Psoas muscle (tissue), 7 donors: ENCODE measurements at regions not wholly inside any gene's neighbourhood (a gene's known extent, or its start where the extent isn't known, plus 50 kb on each side); places are given as distances from the start of the nearest gene placed in this dataset.
A peak's percentile ranks its signal among the peaks of the same experiment; 100 is the strongest.

Experiments
- ATAC-seq, 4 donors: fragments of 200-7000 bp; cut with Tn5 transposase; one replicate each; pipeline ENCODE4 v1.9.1; 2020; ENCODE audit warnings: moderate library complexity in 3 of 4, mild to moderate bottlenecking in 2 of 4
- DNase-seq, 2 donors: peaks; one replicate each; pipeline ENCODE4 v3.0.0-alpha.2; 2020
- H3K27ac ChIP-seq: fragments of 200-600 bp; one replicate; pipeline ENCODE4 v1.8.0; 2022
- H3K27me3 ChIP-seq, 3 donors: fragments of 200-600 bp in 1 of 3; one replicate each; pipeline versions ENCODE4 v1.6.1 to v1.8.0; 2013 to 2022; ENCODE audit warnings: low read length in 2 of 3, mild to moderate bottlenecking in 2 of 3, moderate library complexity in 1 of 3; ENCODE audit not compliant: insufficient read depth in 3 of 3
- H3K36me3 ChIP-seq, 2 donors: fragments of 200-600 bp in 1 of 2; one replicate each; pipeline versions ENCODE4 v1.6.1 to v1.8.0; 2013 to 2022; ENCODE audit warnings: low read depth in 1 of 2, mild to moderate bottlenecking in 1 of 2, moderate library complexity in 1 of 2; ENCODE audit not compliant: insufficient read depth in 1 of 2
- H3K4me1 ChIP-seq: fragments of 200-600 bp; one replicate; pipeline ENCODE4 v1.8.0; 2022
- H3K4me3 ChIP-seq: fragments of 200-600 bp; one replicate; pipeline ENCODE4 v1.8.0; 2022; ENCODE audit warnings: mild to moderate bottlenecking
- H3K9me3 ChIP-seq: fragments of 200-600 bp; one replicate; pipeline ENCODE4 v1.8.0; 2022
- WGBS, 3 donors: extraction: QIAGEN DNeasy Blood & Tissue Kit; methylation state at CpG; one replicate each; pipeline versions ENCODE4 v1.1.6 to v1.1.7; 2013; 5-methylcytosine and 5-hydroxymethylcytosine counted together
- intact Hi-C, 2 donors: fragments of 100-400 bp; cut with DNase I; formaldehyde crosslinking; loops; one replicate each; pipeline versions ENCODE4 v1.11.0 to v1.14.2; 2022
- TF ChIP-seq, protein P1 (sequence below): fragments of 200-600 bp; IDR thresholded peaks from one replicate; pipeline ENCODE4 v1.8.0; 2022; ENCODE audit warnings: antibody characterized with exemption
- donor health status: healthy with polysubstance abuse.
- donor health status: DM: no; HTN: no; CAD: no; lungs with moderate emphysema.
- donor health status: Bipolar disorder and iron deficiency.
- donor health status: healthy.
- donor health status: DM: yes; HTN: yes; CAD: no.
- donor health status: DM: no; HTN: no; CAD: no.
- donor health status: DM: yes; HTN: yes; CAD: no.

DNA sequence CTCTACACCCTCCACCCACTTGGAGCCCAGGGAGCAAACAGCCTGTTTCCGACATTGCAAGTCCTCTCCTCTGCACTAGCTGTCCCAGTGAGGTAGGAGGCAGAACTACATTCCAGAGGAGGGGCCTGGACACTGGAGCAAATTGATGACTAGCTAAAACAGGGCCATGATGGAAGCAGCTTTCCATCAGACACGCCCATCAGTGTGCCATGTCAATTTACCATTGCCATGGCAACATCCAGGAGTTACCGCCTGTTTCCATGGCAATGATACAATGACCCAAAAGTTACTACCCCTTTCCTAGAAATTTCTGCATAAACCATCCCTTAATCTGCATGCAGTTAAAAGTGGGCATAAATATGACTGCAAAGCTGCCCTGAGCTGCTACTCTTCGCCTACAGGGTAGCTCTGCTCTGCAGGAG, 647.1 kb downstream of the PTPRU start:
- intact Hi-C loops, result no loop called here
- Histone ChIP-seq H3K36me3 (no peaks in the 10 kb centered on the region), H3K27me3 (no peaks in the 10 kb centered on the region), H3K9me3 (no peaks in the 10 kb centered on the region), H3K4me3 (no peak overlapping the region), H3K27ac (no peak overlapping the region), H3K4me1 (no peaks in the 10 kb centered on the region)
- TF ChIP-seq, protein P1, sequence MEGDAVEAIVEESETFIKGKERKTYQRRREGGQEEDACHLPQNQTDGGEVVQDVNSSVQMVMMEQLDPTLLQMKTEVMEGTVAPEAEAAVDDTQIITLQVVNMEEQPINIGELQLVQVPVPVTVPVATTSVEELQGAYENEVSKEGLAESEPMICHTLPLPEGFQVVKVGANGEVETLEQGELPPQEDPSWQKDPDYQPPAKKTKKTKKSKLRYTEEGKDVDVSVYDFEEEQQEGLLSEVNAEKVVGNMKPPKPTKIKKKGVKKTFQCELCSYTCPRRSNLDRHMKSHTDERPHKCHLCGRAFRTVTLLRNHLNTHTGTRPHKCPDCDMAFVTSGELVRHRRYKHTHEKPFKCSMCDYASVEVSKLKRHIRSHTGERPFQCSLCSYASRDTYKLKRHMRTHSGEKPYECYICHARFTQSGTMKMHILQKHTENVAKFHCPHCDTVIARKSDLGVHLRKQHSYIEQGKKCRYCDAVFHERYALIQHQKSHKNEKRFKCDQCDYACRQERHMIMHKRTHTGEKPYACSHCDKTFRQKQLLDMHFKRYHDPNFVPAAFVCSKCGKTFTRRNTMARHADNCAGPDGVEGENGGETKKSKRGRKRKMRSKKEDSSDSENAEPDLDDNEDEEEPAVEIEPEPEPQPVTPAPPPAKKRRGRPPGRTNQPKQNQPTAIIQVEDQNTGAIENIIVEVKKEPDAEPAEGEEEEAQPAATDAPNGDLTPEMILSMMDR, result no peak
- 77 to 81% (median 78%) methylated on average over 4 of the region's 4 CpGs for WGBS, 3 donors
- ATAC-seq (no peak), DNase-seq (no peak)

DNA sequence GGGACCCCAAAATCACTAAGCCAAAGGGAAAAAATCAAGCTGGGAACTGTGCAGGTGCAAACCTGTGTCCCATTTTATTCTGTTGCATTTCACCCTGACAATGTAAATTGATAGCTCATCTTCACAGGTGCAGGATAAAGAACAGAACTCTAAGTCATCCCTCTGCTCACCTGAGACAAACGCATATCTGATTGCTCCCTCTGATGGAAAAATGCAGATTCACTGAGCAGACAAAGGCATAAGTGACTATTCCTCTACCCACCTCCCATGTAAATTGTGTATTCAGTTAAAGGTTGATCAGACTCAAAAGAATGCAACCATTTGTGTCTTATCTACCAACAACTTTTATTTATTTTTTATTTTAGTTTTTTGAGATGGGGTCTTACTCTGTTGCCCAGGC, 644.2 kb downstream of the PTPRU start:
- H3K9me3 ChIP-seq, result no peaks in the 10 kb centered on the region
- no peaks in the 10 kb centered on the region for H3K27me3 ChIP-seq
- no peaks in the 10 kb centered on the region for H3K36me3 ChIP-seq
- no peak overlapping the region for H3K27ac ChIP-seq
- DNase-seq (no peak), ATAC-seq (no peak)
- peaks cover 11% of the 10 kb centered on the region for H3K4me1 ChIP-seq
- WGBS, 3 donors, result 61 to 73% (median 63%) methylated on average over 1 of the region's 1 CpG
- intact Hi-C loops, result no loop called here
- TF ChIP-seq, protein P1, result no peak
- no peak overlapping the region for H3K4me3 ChIP-seq

DNA sequence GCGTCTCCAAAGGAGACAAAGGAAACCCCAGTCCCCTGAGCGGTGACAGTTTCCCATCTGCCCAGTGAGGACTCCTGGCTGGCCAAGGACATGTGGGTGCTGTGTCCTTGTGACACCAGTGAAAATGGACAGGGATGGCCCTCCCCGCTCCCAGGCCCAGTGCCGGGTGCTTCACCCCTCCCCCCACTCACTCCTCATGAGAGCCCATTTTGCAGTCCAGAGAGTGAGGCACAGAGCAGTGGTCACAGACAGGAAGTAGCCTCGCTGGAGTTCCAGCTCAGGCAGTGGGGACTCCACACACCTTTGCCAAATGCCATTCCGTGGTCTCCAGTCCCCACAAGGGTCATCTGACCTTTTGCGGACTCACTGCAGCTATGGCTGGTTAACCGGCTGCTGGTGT, 642.9 kb downstream of the PTPRU start:
- DNase-seq (no peak), ATAC-seq (no peak)
- H3K9me3 ChIP-seq, result no peaks in the 10 kb centered on the region
- H3K27me3 ChIP-seq, result no peaks in the 10 kb centered on the region
- H3K36me3 ChIP-seq, result no peaks in the 10 kb centered on the region
- peaks cover 16% of the 10 kb centered on the region for H3K4me1 ChIP-seq
- 71 to 75% (median 73%) methylated on average over 8 of the region's 8 CpGs for WGBS, 3 donors
- H3K27ac ChIP-seq, result no peak overlapping the region
- intact Hi-C loops, result no loop called here
- H3K4me3 ChIP-seq, result no peak overlapping the region
- TF ChIP-seq, protein P1, result no peak

DNA sequence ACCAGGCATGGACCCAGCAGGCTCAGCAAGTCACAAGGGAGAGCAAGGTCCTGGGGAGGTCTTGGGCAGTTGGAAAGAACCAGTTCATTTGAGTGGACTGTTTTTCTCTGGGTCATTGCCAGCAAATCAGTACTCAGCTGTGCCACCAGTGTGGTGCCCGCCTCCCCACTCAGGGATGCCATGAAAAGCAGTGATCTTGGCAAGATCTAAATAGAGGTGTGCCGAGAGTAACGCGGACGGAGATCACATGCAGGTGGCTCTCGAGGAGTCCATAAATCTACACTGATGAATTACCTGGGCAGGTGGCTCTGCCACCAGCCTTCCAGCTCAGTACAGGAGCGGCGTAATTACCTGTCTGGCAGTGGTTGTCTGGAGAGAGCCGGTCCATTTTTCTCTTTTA, 642.2 kb downstream of the PTPRU start:
- no peak for DNase-seq

DNA sequence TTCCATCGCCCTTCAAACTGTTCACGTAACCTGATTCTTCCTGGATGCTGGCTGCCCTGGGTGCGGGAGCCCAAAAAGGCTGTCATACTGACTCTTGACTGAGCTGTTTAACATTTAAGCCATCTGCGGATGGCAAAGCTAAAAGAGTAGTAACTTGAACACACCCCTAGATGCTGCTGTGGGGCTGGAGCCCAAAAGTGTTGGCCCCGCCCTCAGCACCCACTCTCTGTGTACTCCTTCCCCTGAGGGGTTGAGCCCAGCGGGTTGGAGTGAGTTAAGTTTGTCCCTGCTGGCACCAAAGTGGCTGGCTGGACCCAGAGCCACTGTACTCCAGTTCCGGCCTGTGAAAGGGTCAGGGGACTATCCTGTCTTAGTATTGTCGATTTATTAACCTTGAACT, 640.6 kb downstream of the PTPRU start:
- 38 to 70% (median 49%) methylated on average over 8 of the region's 8 CpGs for WGBS, 3 donors
- no peak for DNase-seq
- no peaks in the 10 kb centered on the region for H3K9me3 ChIP-seq
- H3K4me3 ChIP-seq, result no peak overlapping the region
- ATAC-seq, result peak; percentile 27 to 43 (median 35)
- peaks cover 16% of the 10 kb centered on the region for H3K4me1 ChIP-seq
- no peak overlapping the region for H3K27ac ChIP-seq
- H3K36me3 ChIP-seq, result no peaks in the 10 kb centered on the region
- TF ChIP-seq, protein P1, result no peak
- intact Hi-C loops, result no loop called here
- H3K27me3 ChIP-seq, result no peaks in the 10 kb centered on the region

More for the DNA sequence above, 642.2 kb downstream of the PTPRU start:
- 89 to 93% (median 89%) methylated on average over 9 of the region's 9 CpGs for WGBS, 3 donors
- TF ChIP-seq, protein P1, result no peak
- H3K4me1 ChIP-seq, result peaks cover 16% of the 10 kb centered on the region
- H3K27me3 ChIP-seq, result no peaks in the 10 kb centered on the region
- ATAC-seq, result no peak
- H3K27ac ChIP-seq, result no peak overlapping the region
- no peaks in the 10 kb centered on the region for H3K36me3 ChIP-seq
- H3K9me3 ChIP-seq, result no peaks in the 10 kb centered on the region
- intact Hi-C loops, result no loop called here
- H3K4me3 ChIP-seq, result no peak overlapping the region
